ENCODE measurements at regions not wholly inside any gene's neighbourhood (a gene's known extent, or its start where the extent isn't known, plus 50 kb on each side); places are given as distances from the start of the nearest gene placed in this dataset.

DNA sequence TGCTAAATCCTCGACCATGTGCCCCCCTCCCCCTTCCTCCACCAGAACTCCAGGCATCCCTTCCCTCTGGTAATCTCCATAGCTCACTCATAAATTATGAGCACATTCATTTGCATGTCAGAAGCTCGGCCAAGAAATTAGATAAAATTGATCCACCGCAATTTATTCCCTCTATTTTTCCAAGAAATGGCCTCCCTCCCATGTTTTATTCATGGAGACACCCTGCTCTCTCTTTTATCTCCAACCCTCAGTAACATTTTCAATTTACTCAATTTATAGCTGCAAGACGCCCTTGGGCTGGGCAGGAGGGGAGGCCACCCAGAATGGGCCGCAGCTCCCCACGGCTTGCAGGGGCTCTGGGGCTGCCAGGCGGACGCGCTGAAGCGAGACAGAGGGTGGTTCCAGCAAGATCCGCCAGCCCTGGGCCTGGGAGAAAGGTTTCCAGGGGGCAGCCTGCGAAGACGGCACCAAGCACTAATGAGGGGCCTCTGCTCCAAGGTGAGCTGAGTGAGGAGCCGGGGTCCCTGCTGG is 54.7 kb upstream of the ZNF423 start:
- DNase-seq: no peak

DNA sequence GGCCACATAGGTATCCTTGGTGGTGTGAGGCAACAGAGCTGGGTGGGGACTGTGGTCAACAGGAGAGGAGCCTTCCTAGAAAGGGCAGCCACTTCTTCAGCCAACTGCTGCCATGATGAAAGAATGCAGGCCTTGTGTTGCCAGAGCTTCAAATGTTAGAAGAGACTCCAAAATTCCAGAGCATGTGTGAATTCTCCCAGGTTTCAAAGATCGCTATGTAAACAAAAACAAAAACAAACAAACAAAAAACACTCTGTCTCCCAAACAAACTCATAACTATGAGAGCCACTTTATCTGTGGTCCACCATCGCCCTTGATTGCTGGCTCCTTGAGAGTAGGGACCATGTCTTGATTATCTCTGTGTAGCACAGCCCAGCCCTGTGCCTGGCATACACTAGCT is 55.5 kb upstream of the ZNF423 start:
- no peak for DNase-seq

DNA sequence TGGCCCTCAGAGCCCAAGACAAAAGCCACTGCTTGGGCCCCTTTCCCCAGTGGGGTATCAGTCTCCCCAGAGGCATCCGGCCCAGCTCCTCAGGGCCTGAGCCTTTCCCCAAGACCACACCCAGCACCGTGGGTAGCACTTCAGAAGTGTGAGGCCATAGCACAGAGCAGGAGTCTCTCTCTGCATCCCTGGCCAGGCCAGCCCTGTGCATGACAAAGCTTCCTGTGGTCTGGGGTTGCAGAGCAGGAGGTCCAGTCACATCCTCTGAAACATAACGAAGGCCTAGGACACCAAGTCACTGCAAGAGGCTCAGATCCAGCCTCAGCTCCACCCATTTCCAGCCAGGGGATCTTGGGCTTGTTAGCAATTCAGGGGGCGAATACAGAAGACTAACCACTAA is 56.8 kb upstream of the ZNF423 start:
- DNase-seq: no peak

DNA sequence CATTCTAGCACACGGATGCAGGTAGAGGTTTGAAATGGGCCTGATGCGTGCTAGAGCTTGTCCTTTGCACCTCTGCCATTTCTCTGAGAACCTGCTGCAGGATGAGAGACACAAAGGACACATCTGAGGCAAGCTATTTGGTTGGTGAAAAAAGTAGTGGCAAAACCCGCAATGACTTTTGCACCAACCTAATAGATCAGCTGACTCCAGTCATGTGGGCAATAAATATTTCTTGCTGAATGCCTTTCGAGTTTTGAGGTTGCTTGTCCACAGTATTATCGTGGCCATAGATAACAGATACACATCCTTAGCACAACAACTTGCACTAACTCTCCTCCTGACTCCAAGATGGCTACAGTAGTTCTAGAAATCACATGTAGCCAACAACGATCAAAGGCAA is 57.8 kb upstream of the ZNF423 start:
- no peak for DNase-seq

DNA sequence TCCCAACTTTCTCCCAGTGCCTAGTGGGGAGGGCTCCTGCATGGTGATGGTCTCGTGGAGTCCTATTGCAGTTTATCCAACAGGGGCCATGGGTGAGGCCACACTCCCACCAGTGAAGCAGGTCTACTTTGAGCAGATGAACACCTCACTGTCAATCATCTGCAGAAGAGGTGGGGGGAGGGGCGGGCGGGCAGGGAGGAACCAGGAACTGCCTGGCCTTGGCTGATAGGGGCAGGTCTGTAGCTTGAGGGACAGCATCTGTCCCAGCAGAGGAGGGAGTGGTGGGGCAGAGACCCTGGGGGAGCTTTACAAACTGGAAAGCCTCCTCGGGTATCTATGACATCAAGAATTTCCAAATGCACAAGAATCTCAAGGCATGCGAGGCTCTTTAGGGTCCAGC is 58.7 kb upstream of the ZNF423 start:
- DNase-seq: no peak

DNA sequence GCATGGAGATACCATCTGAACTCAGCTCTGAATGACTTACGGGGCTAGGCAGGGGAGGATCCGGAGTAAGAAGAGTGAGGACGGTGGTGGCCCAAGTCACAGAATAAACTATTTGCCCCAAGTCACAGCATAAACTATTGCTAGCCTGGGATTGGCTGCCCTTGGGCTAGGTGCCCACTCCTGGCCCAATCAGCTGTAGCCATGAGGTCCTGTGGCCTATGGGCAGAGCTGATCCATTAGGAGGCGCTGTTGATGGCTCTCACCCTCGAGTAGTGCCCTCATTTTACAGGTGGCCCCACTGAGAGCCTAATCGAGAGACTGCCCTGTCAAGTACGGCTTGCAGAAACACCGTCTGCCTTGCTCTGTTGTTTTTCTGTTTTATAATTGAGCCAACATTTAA is 62.3 kb upstream of the ZNF423 start:
- DNase-seq: no peak

DNA sequence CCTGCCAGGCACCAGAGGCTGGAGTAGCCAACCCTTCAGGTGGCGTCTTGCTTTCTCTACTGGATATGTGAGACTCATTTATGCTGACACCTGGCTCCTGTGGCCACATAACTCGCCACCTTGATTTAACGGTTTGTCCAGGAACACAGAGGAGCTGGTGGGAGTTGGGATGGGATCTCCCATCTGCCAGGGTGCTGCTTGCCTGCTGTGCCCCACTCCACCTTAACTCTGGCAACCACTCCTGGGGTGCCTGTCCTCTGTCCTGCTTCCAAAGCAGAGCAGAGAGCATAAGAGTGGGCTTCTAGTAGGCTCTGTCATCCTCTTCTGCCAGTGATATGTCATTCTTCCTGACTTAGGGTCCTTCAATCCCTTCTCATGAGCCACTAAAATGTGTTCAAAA is 63.4 kb upstream of the ZNF423 start:
- no peak for DNase-seq

DNA sequence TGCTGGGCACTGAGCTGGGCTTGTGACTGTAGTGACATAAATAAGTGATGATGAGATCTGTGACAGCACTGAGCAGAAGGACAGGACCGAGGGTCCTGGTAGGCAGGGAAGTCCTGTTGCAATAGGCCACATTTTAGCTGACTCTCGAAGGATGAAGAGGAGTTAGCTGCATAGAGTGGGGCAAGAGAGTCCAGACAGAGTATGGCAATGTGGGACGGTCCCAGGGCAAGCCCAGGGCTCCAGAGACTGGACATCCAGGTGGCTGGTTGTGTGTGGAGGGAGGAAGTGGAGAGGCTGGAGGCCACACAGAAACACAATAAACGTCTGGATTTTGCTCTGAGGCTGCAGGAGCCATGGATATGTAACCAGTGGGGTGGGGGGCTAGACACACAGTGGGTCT is 64.5 kb upstream of the ZNF423 start:
- no peak for DNase-seq

DNA sequence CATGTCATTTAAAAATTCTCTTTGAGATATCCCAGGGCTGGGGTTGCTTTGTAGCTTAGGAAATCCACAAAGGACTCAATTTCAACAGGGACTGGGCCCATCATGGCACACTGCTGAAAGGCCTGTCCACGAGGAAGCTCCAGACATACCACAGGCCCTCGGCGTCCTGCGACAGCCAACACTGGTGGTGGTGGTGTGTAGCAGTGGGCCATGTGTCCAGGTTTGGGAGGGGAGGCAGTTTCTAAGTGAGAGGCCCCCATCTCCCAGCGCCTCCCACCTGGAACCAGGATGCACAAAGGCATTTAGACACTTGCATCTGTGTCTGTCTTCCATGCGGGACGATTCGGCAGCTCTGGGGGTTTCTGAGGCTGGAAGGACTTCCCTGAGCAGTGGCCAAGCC is 65.2 kb upstream of the ZNF423 start:
- no peak for DNase-seq

DNA sequence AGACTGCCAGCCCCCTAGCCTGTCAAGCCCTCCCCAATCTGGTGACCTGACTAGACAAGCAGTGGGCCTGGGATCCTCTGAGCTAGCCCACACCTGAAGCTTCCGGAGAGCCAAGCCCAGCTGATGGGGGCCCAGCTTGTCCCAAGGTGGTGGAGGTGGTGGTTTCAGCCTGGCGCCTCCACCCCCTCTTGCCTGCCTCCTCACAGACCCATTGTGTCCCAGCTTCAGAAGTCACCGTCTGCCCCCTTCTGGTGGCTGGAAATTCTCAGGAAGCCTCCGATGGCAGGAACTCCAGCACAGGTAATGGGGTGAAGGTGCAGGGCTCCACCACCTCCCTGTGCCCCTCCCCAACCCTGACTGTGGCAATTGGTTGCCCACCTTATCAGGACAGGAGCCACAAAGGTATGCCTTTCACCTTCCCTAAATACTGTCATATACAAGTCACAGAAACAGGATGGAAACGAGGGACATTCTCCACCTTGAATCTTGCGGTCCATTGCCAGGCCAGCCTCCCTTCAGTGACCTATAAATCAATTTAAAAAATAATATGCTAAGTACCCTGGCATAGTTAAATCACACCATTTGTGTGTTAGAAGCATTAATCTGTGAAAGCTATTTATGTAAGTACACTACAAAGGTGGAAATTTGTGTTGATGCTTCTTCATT is 66.0 kb upstream of the ZNF423 start:
- DNase-seq: peak; percentile 51 to 55

DNA sequence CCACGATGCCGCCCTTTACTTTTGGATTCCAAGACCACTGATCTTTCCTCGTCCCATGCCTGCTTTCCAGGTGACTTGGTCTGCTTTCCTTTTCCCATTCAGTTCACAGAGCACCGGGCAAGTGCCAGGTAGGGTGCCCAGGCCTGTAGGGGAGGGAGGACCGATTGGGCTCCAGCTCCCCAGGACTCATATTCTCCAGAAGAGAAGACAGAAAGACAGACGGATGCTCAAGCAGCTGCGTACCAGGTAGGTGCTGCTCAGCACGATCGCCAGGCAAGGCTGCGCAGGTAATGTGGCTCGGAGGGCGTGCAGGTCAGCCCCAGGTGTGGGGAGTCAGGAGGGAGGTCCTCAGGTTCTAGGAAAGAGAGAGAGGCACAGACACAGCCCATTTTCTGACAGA is 67.5 kb upstream of the ZNF423 start:
- DNase-seq: no peak

DNA sequence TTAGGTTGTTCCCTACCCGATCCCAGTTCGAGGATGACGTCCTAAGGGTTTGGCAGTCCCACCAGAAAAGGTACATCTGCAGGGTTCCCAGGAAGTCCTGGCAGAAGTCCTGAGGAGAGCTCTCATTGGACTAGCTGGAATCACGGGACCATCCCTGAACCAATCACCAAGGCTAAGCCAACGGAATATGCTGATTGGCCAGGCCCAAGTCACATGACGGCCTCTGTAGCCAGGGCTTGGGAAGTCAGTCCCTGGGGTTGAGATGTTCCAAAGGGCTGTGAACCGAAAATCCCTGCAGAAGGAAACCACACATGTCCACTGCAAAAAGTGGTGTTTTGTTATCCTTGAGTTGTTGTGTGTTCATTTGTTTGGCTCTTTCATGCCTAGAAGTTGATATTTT is 68.2 kb upstream of the ZNF423 start:
- DNase-seq: no peak

DNA sequence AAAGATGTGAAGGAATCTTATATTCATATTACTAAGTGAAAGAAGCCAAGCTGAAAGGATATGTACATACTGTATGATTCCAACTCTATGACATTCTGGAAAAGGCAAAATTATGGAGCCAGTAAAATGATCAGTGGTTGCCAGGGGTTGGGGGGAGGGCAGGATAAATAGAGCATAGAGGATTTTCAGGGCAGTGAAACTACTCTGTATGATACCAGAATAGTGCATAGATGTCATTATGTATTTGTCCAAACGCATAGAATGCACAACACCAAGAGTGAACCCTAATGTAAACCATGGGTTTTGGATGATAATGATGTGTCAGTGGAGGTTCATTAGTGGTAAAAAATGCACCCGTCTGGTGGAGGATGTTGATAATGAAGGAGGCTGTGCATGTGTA is 71.0 kb upstream of the ZNF423 start:
- DNase-seq: no peak

DNA sequence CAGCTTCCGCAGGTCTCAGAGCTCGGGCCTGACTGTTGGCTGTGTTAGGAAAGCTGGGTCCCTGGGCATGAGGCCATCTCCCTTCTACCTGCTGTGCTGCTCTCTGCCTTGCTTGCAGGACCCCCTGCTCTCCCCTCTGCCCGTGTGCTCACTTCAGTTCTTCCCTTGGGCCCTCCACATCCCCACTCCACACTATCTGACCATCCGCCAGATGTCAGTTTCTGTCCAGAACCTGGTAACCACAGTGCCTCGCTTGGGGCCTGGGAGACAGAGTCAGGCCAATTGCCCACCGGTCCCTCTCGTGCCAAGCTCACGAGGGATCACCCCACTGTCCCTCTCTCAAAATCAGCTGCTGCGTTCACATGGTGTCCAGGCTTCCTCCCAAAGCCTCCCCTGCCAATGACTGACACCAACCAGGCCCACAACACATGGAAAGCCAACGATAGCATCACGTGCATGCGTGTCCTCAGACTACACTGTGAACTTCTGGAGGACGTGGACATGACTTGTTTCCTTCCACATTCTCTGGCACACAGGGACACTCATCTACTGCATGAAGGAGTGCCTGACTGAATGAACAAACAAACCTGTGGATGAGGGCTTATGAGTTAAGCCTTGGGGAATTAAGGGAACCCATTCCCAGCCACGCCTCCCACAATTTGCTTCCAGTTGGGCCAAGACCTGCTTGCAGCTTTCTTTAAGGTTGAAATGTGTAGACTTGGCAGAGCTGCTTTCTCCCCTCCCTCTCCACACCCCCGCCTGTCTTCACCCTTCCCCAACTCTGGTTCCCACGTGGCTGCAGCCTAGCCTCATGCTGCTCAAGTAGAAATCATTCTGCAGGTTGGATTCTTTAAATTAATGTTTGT is 72.5 kb upstream of the ZNF423 start:
- DNase-seq: no peak

DNA sequence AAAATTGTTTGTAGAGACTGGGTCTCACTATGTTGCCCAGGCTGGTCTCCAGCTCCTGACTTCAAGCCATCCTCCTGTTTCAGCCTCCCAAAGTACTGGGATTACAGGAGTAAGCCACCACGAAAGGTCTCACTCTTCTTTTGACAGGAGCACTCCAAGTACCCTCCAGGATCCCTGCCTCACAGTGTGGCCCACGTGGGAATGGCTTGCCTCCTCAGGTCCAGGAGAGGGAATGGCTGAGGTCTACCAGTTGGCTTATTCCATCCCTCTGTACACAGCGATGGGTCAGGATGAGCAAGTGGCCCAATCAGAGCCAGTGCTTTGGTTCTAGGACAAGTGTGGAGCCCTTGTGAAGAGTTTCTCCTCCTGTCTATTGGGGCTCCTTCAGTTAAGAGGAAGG is 73.7 kb upstream of the ZNF423 start:
- DNase-seq: no peak

DNA sequence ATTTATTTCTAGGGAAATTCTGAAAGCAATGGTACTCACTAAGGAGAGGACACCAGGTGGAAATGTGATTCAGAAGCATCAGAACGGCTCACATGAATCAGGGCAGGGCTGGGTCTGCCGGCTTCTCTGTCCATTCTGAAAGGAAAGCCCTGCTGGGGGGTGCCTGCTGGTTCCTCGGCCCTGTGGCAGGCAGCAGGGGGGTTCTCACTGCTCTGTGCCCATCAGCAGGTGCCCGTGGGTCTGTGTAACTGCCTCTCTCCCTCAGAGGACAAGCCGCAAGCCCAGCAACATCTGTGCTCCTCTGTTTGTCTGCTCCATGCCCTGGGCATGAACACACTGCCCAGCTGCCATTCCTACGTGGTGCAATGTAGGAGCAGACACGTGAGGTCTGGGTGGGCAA is 74.9 kb upstream of the ZNF423 start:
- no peak for DNase-seq

DNA sequence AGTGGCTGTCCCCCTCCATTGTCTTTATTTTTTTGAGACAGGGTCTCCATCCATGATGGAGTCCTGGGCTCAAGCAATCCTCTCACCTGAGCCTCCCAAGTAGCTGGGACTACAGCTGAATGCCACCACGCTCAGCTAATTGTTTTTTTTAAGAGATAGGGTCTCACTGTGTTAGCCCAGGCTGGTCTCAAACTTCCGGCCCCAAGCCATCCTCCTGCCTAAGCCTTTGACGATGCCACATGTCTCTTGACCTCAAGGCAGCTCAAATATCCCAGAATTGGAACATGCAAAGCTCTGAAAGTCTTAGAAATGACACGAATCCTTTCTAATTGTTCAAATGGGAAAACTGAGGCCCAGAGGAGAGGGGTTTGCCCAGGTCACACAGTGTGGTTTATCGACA is 75.4 kb upstream of the ZNF423 start:
- DNase-seq: no peak

DNA sequence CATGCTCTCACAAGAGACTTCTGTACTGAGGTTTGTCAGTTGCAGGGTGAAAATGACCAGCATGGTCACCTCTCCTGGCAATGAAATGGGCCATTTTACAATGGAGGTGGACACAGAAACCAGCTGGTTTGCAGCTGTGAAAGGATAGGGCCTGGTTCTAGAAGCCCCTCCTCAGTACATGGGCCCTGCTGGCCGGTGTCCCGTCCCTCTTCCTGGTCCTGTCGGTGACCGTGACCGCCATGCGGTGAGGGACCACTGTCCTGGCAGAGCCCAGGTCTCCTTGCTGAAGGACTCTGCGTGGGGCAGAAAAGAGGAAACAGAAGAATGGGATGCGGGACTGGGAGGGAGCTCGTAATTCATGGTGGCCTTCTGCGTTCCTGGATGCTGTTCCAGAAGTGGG is 76.0 kb upstream of the ZNF423 start:
- DNase-seq: no peak

DNA sequence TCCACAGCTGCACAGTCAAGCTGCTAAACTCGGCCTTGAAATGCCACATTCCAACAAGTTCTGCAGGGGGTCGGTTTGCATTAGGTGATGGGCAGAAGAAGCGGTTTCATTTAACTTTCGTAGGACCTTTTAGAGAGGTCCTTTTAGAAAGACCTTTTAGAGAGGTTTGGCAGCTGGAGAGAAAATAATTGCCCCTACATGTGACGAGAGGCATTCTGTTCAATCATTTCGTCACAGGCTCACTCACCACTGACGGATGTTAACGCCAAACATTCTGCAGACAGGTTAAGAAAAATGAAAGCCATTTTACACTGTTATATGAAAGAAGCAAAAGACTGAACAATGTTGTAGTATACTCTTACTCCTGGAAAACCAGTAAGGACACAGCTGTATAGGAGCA is 76.5 kb upstream of the ZNF423 start:
- DNase-seq: no peak

DNA sequence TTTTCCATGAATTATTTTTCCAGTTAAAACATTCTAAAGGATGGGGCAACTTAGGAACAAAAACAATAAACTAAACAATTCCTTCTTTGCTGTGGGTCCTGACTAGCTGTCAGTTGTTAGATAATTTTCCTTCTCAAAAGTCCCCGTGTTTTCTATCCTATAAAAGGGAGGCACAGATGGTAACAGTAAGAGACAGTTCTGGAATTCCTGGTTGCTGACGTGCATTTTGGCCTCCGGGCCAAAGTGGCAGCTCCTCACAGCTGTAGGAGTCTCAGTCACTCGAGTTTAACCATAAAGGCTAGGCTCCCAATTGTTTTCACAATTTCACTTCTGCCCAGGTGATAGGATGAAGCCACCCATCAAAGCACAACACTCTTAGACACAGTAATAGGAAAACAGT is 77.0 kb upstream of the ZNF423 start:
- peak; percentile 71 to 82 for DNase-seq

DNA sequence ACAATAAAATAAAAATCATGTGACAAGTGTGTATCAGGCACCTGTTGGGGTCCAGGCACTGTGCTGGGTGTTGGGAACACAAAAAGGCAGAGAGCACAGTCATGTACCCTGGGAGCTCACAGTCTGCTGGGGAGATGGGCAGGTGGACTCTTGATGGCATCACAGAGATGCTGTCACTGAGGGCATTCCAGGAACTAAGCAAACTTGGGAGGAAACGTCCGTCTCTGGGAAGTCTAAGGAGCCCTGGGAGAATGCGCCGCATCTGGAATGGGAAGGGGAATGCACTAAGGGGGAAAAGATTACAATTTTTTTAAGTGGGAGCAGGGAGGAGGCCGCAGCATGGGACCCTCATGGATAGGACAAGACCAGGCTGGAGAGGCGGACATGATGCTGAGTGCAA is 80.9 kb upstream of the ZNF423 start:
- no peak for DNase-seq

DNA sequence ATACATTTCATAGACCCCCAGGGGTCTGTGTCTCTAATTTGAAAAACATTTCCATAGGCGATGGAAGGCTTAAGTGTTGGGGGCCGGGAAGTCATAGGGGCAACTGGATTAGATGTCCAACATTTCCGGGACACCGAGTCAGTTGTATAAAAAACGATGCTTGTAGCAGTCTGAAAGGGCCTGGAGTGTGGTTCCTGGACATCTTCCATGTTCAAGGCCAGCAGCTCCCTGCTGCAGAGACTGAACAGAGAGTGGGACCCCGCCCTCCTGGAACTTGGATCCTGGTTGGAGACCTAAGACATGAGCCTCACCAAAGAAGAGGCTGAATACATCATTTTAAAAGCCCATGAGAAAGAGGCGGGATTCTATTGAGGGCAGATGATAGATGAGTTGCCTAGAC is 82.0 kb upstream of the ZNF423 start:
- no peak for DNase-seq

DNA sequence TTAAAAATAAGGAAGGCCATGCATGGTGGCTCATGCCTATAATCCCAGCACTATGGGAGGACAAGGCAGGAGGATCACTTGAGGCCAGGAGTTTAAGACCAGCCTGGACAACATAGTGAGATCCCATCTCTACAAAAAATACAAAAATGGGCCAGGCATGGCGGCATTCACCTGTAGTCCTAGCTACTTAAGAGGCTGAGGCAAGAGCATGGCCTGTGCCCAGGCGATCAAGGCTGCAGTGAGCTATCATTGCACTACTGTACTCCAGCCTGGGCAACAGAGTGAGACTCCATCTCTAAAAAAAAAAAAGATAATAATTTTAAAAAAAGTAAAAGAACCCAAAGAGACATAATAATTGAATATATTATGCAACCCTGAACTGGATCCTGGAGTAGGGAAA is 83.6 kb upstream of the ZNF423 start:
- DNase-seq: no peak

All from right lung (tissue), 2 donors.